ENCODE measurements at regions not wholly inside any gene's neighbourhood (a gene's known extent, or its start where the extent isn't known, plus 50 kb on each side); places are given as distances from the start of the nearest gene placed in this dataset.

GRCh38 chr7:51778121-51778520, 461.5 kb upstream of the COBL start:
- DNase-seq (ENCODE audit: low read depth), result no peak
- TF ChIP-seq, protein P1, sequence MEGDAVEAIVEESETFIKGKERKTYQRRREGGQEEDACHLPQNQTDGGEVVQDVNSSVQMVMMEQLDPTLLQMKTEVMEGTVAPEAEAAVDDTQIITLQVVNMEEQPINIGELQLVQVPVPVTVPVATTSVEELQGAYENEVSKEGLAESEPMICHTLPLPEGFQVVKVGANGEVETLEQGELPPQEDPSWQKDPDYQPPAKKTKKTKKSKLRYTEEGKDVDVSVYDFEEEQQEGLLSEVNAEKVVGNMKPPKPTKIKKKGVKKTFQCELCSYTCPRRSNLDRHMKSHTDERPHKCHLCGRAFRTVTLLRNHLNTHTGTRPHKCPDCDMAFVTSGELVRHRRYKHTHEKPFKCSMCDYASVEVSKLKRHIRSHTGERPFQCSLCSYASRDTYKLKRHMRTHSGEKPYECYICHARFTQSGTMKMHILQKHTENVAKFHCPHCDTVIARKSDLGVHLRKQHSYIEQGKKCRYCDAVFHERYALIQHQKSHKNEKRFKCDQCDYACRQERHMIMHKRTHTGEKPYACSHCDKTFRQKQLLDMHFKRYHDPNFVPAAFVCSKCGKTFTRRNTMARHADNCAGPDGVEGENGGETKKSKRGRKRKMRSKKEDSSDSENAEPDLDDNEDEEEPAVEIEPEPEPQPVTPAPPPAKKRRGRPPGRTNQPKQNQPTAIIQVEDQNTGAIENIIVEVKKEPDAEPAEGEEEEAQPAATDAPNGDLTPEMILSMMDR (IDR thresholded peaks at IDR 0.05; ENCODE audit: insufficient read depth, low read depth, low read length, missing control alignments), result no peak
- no peak overlapping the region for H3K4me3 ChIP-seq (ENCODE audit: low read length)

GRCh38 chr7:51774178-51774577, 457.6 kb upstream of the COBL start:
- TF ChIP-seq, protein P1 (IDR thresholded peaks at IDR 0.05; ENCODE audit: insufficient read depth, low read depth, low read length, missing control alignments), result no peak
- DNase-seq (ENCODE audit: low read depth), result no peak
- H3K4me3 ChIP-seq (ENCODE audit: low read length), result no peak overlapping the region

DNA sequence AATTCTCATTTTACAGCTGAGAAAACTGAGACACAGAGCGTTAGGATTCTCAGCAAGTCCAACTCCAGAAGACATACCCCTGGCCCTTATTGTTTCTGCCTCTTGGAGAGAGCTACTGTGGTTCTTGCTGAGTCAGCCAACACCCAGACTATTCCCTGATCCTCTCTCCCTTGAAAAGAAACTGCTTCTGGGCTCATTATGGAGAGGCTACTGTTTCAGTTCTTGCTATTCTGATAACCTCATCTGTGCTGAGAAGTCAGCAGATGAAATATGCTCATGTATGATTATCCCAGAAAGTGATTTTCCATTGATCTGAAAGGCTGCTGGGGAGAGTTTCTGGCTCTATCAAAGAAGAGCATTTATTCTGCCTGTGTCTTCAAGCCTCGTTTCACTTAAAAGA, 455.6 kb upstream of the COBL start:
- TF ChIP-seq, protein P1 (IDR thresholded peaks at IDR 0.05; ENCODE audit: insufficient read depth, low read depth, low read length, missing control alignments), result no peak
- no peak for DNase-seq (ENCODE audit: low read depth)
- H3K4me3 ChIP-seq (ENCODE audit: low read length), result no peak overlapping the region

- TF ChIP-seq, protein P1 (IDR thresholded peaks at IDR 0.05; ENCODE audit: insufficient read depth, low read depth, low read length, missing control alignments), result no peak
- no peak overlapping the region for H3K4me3 ChIP-seq (ENCODE audit: low read length)
- no peak for DNase-seq (ENCODE audit: low read depth)
Measured at GRCh38 chr7:51764976-51765375, 448.4 kb upstream of the COBL start.

DNA sequence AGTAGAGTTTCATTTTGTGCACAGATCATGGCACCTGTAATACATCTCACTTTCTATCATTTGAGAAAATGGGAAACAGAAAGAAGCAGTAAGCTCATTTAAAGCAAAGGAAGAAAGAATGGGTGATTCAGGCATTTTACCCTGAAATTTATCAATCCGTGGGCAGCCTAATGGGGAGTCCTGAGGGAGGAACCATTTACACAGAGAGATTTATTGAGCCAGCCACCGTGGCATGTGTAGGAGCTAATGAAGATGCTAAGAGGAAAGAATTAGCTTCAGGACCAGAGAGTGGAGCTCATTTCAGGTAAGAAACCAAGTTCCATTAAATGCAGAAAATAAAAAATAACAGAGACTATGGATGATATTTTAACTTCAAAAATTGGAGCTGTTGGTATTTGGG, 443.4 kb upstream of the COBL start:
- H3K4me3 ChIP-seq (ENCODE audit: low read length), result no peak overlapping the region
- TF ChIP-seq, protein P1 (IDR thresholded peaks at IDR 0.05; ENCODE audit: insufficient read depth, low read depth, low read length, missing control alignments), result no peak
- DNase-seq (ENCODE audit: low read depth), result no peak

GRCh38 chr7:51757960-51758359, 441.4 kb upstream of the COBL start:
- no peak for DNase-seq (ENCODE audit: low read depth)
- TF ChIP-seq, protein P1 (IDR thresholded peaks at IDR 0.05; ENCODE audit: insufficient read depth, low read depth, low read length, missing control alignments), result no peak
- H3K4me3 ChIP-seq (ENCODE audit: low read length), result no peak overlapping the region

DNA sequence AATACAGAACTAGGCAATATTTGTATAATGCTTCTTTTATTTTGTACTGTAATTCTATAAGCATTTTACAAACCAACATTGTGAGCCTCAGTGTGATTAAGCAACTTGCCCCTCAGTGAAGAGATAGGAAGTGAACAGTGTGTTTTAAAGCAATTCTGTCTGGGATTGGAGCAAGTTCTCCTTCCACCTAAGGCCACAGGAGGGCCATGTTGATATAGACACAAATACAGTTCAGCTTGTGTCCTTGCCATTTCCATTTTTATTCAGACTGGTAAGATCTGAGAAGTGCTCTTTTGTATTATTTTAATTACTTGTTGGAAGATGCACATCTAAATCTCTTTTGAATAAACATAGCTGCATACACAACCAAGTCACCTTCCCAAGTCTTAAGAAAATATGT, 416.3 kb upstream of the COBL start:
- TF ChIP-seq, protein P1 (IDR thresholded peaks at IDR 0.05; ENCODE audit: insufficient read depth, low read depth, low read length, missing control alignments), result no peak
- no peak for DNase-seq (ENCODE audit: low read depth)
- H3K4me3 ChIP-seq (ENCODE audit: low read length), result no peak overlapping the region

All from epithelial cell of esophagus (primary cell).